HG03571 (cell line): ENCODE measurements at regions not wholly inside any gene's neighbourhood (a gene's known extent, or its start where the extent isn't known, plus 50 kb on each side); places are given as distances from the start of the nearest gene placed in this dataset.
"Not testable (repeated sequence)": the region's sequence is repeated elsewhere in the genome, so short reads cannot be mapped to it uniquely, and the experiment has no call there.

Experiments used
- ATAC-seq: cut with Tn5 transposase; IDR thresholded peaks from one replicate; pipeline ENCODE4 v1.9.1; 2021; ENCODE audit not compliant: unreplicated experiment

DNA sequence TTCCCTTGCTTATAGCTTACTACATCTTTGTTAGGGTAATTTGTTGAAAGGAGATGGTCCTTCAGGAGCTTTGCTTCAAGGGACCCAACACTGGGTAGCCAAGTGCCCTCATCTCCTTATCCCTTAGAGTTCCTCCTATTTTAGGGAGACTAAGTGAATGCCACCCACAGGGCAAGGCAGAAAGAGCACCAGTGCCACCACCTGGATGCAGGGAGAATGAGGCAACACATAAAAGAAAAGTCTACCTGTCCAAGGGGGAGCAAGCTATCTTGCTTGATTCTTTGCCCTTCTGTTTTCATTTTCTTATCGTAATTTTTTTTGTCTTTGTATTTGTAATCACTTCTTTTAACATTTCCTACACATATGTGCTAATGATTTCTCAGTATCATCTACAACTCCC is 205.5 kb downstream of the NPR3 start:
- ATAC-seq: no peak

DNA sequence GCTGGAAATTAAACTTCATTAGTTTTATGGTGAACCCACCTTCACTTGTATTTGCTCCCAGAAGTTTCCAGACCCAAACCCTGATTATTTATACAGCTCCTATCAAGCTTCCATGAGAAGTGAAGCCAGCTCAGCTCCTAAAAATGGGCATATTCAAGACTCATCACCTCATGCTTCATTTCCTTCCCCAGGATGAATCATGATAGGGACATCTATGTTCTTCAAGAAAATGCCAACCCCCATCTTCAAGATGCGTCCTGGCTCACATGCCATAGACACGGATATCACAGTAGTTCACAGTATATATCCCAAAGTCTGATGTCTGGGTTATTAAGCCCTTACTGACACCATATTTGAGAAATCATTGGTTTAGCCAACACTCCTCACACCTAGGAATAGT is 217.6 kb downstream of the NPR3 start:
- ATAC-seq: no peak

DNA sequence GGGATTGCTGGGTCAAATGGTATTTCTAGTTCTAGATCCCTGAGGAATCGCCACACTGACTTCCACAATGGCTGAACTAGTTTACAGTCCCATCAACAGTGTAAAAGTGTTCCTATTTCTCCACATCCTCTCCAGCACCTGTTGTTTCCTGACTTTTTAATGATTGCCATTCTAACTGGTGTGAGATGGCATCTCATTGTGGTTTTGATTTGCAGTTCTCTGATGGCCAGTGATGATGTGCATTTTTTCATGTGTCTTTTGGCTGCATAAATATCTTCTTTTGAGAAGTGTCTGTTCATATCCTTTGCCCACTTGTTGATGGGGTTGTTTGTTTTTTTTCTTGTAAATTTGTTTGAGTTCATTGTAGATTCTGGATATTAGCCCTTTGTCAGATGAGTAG is 220.3 kb downstream of the NPR3 start:
- ATAC-seq: not testable (repeated sequence)

DNA sequence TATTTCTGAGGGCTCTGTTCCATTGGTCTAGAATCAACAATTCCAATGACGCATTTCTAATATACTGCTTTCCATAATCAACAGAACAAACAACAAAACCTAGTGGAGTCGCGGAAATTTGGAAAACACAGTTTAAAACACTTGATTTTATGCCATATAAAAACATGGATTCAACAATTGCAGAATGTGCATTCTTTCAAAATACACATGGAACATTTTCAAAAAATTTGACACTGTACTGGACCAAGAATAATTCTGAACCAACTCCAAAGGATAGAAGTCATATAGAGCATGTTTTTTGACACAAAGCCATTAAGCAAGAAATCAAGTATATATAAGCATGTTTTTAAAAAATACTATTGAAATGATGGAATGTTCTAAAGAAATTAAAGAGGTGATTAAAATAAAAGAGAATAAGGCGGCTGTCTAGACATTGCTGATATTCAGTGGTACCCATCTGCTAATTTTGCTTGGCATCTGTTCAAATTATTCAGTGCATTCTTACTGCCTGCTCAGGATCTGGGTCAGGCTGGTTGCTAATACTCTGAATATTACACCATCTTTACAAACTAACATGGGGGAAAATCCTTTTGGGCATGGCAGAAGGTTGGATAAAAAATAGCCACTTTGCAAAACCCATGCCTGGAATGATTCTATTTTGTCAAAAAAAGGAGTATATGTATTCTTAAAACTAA is 221.3 kb downstream of the NPR3 start:
- ATAC-seq: no peak

DNA sequence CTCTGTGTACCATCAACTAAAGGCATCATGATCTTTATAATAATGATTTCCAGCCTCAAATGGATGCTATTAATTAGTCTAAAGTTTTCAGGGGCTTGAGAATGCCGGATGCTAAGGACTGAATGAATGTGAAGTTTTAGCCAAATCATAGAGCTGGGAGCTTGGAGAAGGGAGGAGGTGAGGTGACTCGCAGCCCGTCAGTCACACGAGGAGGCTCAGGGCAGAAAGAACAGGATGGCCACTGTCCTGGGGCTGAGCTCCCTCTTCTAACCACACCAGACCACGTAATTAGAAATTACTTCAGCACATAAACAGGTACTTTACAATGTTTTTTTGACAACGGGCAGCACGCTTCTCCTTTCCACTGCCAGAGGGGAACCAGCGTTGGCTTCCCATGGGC is 222.6 kb downstream of the NPR3 start:
- no peak for ATAC-seq

DNA sequence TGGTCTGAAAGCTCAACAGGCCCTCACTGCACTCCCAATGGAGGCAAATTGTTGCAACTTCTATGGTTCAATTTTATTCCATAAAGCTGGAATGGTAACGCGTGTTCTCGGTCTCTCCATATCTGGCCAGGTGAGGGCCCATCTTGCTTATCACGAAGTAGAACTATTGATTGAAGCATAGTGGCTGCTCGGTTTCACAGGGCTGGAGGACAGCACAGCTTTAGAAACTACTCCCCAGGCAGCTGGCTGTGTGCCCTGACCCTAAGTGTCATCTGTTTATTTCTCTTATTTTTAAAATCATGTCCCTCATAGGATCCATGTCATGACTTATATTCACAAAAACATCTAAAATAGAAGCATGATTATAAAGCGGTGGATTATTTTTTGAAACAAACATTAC is 223.4 kb downstream of the NPR3 start:
- no peak for ATAC-seq

DNA sequence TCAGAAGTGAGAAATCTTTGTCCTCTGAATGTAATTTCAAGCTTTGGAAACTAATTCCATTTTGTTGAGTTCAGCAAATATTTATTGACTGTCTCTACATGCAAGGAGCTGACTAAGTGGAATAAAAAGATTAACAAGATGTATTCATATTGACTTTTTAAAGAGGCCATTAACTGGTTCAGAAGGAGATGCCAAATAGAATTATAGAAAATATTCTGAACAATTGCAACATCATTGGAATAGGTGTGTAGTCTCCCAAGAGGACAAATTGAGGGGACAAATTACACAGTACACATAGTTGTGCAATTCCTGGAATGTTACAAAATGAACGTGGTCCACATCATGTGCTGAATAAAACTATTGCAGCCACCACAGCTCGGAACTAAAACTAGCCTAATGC is 224.2 kb downstream of the NPR3 start:
- ATAC-seq: no peak

DNA sequence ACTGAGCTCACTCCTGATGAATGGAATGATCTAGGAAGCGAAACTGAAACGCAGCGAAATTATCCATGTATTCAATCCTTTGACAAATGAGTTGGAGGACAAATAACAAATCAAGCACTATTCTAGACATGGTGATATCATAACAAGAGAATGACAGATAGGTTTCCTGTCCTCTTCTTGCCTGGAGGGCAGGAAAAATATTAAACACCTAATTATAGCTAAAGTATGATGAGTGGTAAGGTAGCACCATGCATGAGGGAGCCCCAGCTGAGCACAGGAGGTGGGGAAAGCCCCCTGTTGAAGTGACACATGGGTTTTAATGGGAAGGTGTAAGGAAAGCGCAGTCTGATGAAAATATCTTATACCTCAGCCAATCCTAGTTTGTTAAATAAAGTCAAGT is 225.2 kb downstream of the NPR3 start:
- ATAC-seq: no peak

DNA sequence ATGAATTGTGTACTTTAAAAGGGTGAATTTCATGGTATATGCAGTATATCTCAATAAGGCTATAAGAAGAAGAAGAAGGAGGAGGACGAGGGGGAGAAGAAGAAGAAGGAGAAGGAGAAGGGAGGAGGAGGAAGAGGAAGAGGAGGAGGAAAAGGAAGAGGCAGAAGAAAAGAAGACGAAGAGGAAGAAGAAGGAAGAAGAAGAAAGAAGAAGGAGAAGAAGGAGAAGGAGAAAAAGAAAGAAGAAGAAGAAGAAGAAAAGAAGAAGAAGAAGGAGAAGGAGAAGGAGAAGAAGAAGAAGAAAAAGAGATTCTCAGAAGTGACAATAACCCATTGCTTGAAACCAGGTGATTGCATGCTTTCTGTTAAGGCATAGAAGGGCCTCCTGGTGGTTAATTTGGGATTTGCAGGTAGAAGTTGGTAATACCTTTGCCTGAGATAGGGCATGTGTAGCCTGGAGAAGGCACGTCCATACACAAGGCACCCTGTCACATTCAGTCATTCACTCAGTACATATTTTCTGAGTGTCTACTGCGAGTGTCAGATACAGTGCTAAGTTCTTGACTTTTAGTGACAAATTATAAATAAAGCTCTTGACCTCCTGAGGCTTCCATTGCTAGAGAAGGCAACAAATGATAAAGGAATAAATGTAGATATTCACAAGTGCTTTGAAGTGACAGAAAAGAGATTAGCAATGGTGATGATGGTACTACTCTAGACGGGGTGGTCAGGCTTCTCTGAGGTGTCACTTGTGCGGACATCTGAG is 231.3 kb downstream of the NPR3 start:
- ATAC-seq: no peak

DNA sequence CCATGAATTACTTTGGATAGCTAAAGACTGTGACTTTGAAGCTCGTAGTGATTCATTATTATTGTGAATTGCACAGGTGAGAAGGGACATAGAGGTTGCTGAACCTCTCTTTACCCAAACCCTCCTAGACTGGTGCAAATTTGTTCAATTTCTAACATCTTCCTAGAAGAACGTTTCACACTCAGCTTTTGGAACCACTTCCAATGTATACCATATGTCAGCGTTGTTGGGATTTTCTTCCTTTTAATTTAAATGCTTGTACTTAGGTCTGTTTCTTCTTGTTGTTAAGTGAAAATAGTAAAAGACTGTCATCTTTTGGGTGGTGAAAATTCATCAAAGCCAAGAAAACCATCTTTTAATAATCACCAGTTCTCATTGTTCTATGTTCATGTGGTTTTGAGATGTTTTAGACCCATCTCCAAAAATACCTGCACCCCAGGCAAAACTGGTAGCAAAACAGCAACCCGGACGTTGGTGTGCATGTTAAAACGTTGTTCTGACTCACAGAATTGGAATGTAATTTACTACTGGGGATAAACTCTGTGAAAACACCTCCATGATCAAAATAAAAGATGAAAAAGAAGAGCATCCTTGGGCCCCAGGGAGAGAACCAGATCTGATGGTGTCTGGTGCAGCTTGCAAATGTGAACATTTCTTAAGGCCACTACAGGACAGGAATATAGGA is 238.3 kb downstream of the NPR3 start:
- ATAC-seq: no peak

DNA sequence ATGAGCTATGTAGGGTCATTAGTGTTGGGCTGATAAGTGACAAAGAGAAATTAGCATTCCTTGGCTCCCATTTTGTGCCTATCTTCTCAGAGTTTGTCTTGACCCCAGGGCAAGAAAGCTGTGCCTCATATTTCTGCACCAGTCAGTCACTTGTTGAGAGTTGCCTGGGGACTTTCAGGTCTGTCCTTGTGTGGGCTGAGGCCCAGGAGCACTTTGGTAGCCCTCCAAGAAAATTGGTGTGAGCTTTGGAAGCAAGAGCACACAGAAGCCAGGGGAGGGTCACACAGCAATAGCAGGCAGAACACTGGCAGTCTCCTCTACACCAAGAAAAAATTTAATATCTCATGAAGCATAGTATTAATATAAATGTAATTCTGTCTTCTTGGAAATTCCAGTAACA is 239.9 kb downstream of the NPR3 start:
- no peak for ATAC-seq

DNA sequence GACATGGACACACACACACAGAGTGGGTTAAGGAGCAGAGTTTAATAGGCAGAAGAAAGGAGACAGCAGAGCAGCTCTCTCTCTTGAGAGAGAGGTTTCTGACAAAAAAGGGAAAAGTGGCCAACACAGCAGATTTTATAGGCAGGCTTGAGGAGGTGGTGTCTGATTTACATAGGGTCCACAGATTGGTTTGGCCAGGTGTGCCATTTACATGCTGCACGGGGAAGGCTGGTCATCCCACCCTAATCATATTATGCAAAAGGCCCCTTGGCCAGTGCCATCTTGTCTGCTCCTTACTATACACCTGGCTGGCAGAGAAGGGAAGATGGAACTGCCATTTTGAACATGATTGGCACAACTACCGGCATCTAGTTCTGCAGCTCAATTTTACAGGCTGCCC is 240.8 kb downstream of the NPR3 start:
- no peak for ATAC-seq

DNA sequence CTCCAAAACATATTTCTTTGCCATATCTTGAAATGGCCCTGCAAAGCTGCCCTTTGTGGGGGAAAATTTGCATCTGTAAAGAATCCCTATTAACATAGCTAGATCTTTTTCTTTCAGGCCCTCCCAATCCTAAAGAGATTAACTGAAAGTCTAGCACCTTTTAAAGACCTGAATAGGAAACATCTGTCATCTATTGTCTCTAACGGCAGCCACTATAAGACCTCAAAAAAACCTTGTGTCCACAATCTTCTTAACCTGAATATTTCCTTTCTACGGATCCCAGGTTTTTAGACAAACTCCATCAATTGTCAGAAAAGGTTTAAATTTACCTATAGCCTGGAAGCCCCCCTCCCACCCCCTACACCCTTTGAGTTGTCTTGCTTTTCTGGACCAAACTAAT is 241.3 kb downstream of the NPR3 start:
- ATAC-seq: not testable (repeated sequence)

DNA sequence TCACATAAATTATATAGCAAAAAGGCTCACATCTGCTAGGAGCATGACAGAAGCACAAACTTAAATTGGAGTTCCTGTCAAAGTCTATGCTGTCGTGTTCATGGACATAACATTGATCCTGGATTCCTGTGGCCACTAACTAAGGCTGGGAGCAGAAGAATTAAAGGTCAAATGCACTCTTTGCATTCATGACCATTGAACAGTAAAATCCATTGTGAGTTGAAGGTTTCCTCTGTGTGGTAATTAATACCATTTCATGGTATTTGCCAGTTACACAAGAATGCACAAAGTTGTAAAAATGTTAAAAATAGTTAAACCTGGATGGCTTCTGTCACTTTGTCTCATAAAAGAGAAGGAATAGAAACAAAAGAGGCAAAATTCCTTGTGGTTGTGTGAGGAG is 242.6 kb downstream of the NPR3 start:
- no peak for ATAC-seq

DNA sequence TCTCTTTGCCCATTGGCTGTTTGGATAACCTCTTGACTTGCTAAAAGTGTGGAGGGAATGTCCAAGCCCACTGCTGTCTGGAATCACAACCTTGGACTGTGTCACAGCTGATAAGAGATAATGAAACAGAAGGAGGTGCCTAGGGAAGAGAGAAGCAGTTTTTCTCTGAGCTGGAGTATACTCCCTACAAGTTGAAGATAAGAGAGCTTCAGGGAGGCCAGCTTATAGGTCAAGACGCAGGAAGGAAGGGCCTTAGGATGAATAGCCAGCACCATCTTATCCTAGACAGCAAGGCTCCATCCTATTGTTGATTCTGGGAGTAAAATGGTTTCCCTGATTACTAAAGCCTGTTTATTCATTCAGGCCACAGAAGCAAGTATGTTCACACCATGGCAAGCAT is 244.7 kb downstream of the NPR3 start:
- no peak for ATAC-seq

DNA sequence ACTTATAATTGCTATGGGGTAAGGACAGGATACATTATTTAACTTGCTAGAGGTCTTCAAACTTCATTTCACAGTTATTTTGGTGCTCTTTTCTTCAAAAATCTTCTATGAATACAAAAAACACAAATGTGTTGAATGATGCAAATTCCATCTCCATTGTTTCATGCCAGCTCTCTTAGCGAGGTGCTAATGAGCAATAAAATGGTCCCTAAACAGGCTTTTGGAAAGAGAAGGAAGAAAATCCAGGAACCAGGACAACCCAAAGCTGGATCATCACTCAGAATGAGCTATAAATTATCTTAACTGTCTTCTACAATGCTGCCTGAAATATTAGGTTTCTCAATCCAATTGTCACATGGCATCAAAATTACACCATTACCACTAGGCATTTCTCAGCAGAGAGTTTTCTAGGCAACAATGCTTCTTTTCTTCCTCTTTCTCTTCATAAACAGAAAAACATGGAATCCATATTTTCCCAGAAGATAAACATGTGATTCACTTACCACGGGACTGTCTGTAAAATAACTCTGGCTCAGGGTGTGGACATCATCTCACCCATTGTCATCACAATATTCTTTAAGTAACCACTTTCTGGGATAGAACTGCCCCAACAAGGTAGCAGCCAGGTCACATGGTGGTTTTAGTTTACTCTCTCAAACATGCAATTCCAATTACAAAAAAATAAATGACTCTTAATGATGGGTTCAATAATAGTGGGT is 249.4 kb downstream of the NPR3 start:
- ATAC-seq: no peak

DNA sequence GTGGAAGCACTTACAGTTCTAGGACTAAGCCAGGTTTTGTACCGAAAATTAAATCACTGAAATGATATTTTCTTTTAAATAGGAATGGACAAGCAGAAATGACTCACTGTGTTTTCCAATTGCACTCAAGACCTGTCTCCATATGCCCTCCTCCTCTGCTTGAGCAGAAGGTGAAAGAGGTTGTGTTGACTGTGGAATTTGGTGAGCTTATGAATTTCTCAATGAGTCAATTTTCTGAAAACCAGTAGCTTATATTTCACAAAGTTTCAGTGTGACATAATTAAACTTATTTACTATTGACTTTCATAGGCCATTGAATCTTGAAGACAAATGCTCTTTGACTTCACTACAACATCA is 249.9 kb downstream of the NPR3 start:
- ATAC-seq: no peak

DNA sequence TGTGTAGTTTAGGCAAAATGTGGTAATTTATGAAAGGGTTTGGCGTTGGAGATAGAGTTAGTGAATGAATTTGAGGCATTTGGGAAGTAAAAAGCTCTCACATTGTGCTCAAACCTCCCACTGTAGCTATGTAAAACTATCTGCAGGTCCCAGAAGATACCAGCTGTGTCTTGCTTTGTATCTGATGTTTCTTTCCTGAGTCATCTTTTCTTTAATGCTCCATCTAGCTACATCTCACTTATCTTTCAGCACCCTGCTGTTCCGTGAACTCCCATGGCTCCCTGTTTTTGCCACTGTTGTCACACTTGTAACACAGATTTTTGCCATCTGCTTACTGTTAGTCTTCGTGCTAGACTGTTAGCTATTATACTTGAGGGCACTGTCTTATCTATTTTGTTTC is 253.1 kb downstream of the NPR3 start:
- no peak for ATAC-seq

DNA sequence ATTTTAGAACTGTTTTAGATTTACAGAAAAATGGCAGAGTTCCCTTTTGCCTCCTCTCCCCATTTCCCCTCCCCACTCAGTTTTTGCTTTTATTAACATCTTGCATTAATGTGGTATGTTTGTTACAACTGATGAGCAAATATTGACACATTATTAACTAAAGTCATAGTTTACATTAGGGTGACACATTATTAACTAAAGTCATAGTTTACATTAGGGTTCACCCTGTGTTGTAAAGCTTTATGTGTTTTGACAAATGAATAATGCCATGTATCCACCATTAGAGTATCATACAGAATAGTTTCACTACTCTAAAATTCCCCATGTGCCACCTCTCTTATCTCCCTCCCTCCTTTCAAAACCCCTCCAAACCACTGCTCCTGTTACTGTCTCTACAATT is 262.5 kb downstream of the NPR3 start:
- no peak for ATAC-seq

DNA sequence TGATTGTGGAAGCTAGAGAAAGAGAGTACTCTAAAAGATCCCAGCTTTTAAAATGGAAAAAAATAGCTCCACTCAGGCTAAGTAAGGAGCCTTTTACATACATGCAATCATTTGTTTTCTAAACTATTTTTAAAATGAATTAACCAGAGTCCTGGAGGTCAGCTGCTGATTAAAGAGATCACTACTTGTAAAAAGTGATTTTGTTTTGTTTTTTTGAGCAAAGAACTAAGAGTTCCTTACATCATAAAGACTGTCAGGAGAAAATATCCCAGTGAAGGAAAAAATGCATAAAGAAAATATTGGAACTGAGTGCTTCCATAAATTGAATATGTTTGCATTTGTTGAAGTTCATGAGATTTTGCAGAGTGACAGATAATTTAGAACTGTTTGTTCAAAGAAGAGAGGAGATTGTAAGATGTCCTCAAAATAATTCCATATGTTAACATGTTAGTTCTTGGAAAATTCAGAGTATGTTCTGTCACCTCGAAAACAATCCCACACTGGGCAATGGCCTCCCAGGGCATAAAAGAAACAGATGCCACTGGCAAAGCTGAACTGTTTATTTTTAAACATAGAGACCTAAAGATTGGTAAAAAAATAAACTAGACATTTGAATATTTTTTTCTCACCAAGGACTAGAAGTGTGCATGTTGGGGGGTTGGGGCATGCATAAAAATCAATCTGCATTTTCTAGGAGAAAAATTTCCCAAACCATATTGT is 264.7 kb downstream of the NPR3 start:
- ATAC-seq: no peak

DNA sequence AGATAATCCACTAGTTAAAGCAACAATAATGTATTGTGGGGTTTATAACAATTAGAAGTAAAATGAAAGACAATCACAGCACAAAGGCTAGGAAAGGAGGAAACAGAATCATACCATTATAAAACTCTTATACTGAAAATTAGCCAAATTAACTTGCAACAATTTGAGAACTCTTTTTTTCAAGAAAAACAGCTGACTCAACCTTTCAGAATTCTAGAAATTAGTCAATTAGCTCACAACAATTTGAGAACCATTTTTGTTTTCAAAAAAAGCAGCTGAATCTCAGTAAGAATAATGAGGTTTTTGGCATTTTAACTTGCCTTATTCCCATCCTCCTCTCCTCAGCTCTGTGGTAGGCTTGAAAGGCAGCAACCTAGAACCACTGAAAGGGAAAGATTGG is 269.9 kb downstream of the NPR3 start:
- no peak for ATAC-seq
